ENCODE measurements at regions not wholly inside any gene's neighbourhood (a gene's known extent, or its start where the extent isn't known, plus 50 kb on each side); places are given as distances from the start of the nearest gene placed in this dataset.

DNA sequence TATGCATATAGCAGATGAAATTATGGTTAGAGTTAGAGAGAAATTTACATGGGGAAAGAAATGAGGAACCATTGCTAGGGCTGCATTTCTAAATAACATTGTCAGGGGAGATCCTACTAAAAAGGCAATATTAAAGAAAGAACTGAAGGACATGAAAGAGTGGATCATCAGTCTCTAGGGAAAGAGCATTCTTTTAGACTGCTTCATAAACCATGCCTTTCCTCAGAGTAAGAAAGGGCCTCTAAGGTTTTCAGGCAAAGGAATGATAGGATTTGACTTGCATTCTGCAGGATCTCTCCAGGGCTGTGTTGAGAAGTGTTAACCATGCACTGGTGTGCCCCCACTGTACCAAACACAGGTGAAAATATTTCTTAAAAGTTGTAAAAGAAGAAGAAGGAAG, 385.4 kb upstream of the MAD2L1 start:
- Histone ChIP-seq H3K9me3 (ENCODE audit: control insufficient read depth in 2 of 2, insufficient read depth in 1 of 2, low read length in 1 of 2) (no peaks in the 10 kb centered on the region), H3K36me3 (ENCODE audit: control insufficient read depth in 2 of 2, insufficient read depth in 2 of 2, low read length in 1 of 2) (no peaks in the 10 kb centered on the region)

DNA sequence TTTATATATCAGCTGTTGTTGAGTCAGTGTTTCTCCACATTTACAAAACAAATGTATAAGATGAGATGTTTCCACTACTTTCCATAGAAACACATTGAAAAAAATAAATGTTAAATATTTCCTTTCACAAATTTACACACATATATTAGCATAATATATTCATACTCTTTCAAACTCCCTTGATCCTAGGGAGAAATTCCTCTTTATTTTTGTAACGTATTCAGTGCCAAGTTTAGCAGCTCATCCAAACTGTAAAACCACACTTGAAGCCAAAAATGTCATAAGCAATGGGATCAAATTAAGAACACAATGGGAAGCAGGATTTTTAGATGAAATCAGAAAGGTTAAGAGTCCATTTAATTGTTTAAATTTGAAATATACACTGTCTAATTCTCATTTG, 381.1 kb upstream of the MAD2L1 start:
- no peaks in the 10 kb centered on the region for H3K27me3 ChIP-seq (ENCODE audit: control insufficient read depth in 2 of 2, insufficient read depth in 1 of 2, low read length in 1 of 2)
- no peaks in the 10 kb centered on the region for H3K9me3 ChIP-seq (ENCODE audit: control insufficient read depth in 2 of 2, insufficient read depth in 1 of 2, low read length in 1 of 2)
- no peak overlapping the region for H3K27ac ChIP-seq (ENCODE audit: low read depth in 1 of 2, low read length in 1 of 2)
- WGBS = 79% methylated on average over 1 of the region's 1 CpG
- no peaks in the 10 kb centered on the region for H3K4me1 ChIP-seq (ENCODE audit: control insufficient read depth in 2 of 2, insufficient read depth in 2 of 2, low read length in 2 of 2)
- no peak overlapping the region for H3K4me3 ChIP-seq (ENCODE audit: low read length in 2 of 2)
- H3K36me3 ChIP-seq (ENCODE audit: control insufficient read depth in 2 of 2, insufficient read depth in 2 of 2, low read length in 1 of 2) = no peaks in the 10 kb centered on the region
- DNase-seq (ENCODE audit: low read depth in 6 of 9, low spot score in 9 of 9) = no peak

More for the DNA sequence above, 385.4 kb upstream of the MAD2L1 start:
- Histone ChIP-seq H3K27me3 (ENCODE audit: control insufficient read depth in 2 of 2, insufficient read depth in 1 of 2, low read length in 1 of 2) (no peaks in the 10 kb centered on the region), H3K4me1 (ENCODE audit: control insufficient read depth in 2 of 2, insufficient read depth in 2 of 2, low read length in 2 of 2) (no peaks in the 10 kb centered on the region), H3K4me3 (ENCODE audit: low read length in 2 of 2) (no peak overlapping the region), H3K27ac (ENCODE audit: low read depth in 1 of 2, low read length in 1 of 2) (no peak overlapping the region)
- no peak for DNase-seq (ENCODE audit: low read depth in 6 of 9, low spot score in 9 of 9)

GRCh38 chr4:120446051-120446567, 379.5 kb upstream of the MAD2L1 start:
- H3K9me3 ChIP-seq (ENCODE audit: control insufficient read depth in 2 of 2, insufficient read depth in 1 of 2, low read length in 1 of 2) = no peaks in the 10 kb centered on the region
- H3K36me3 ChIP-seq (ENCODE audit: control insufficient read depth in 2 of 2, insufficient read depth in 2 of 2, low read length in 1 of 2) = no peaks in the 10 kb centered on the region
- no peaks in the 10 kb centered on the region for H3K27me3 ChIP-seq (ENCODE audit: control insufficient read depth in 2 of 2, insufficient read depth in 1 of 2, low read length in 1 of 2)
- no peak overlapping the region for H3K27ac ChIP-seq (ENCODE audit: low read depth in 1 of 2, low read length in 1 of 2)
- 88% methylated on average over 1 of the region's 1 CpG for WGBS
- DNase-seq (ENCODE audit: low read depth in 6 of 9, low spot score in 9 of 9) = no peak
- H3K4me3 ChIP-seq (ENCODE audit: low read length in 2 of 2) = no peak overlapping the region
- H3K4me1 ChIP-seq (ENCODE audit: control insufficient read depth in 2 of 2, insufficient read depth in 2 of 2, low read length in 2 of 2) = no peaks in the 10 kb centered on the region

- no peak for DNase-seq (ENCODE audit: low read depth in 6 of 9, low spot score in 9 of 9)
- no peaks in the 10 kb centered on the region for H3K36me3 ChIP-seq (ENCODE audit: control insufficient read depth in 2 of 2, insufficient read depth in 2 of 2, low read length in 1 of 2)
- H3K9me3 ChIP-seq (ENCODE audit: control insufficient read depth in 2 of 2, insufficient read depth in 1 of 2, low read length in 1 of 2) = no peaks in the 10 kb centered on the region
- H3K4me3 ChIP-seq (ENCODE audit: low read length in 2 of 2) = no peak overlapping the region
- H3K4me1 ChIP-seq (ENCODE audit: control insufficient read depth in 2 of 2, insufficient read depth in 2 of 2, low read length in 2 of 2) = no peaks in the 10 kb centered on the region
- WGBS = 95% methylated on average over 1 of the region's 1 CpG
- no peaks in the 10 kb centered on the region for H3K27me3 ChIP-seq (ENCODE audit: control insufficient read depth in 2 of 2, insufficient read depth in 1 of 2, low read length in 1 of 2)
- H3K27ac ChIP-seq (ENCODE audit: low read depth in 1 of 2, low read length in 1 of 2) = no peak overlapping the region
These were observed 378.5 kb upstream of the MAD2L1 start for GRCh38 chr4:120445186-120445585.

GRCh38 chr4:120443116-120443515, 376.5 kb upstream of the MAD2L1 start:
- WGBS = 95% methylated on average over 1 of the region's 1 CpG
- Histone ChIP-seq H3K27ac (ENCODE audit: low read depth in 1 of 2, low read length in 1 of 2) (no peak overlapping the region), H3K36me3 (ENCODE audit: control insufficient read depth in 2 of 2, insufficient read depth in 2 of 2, low read length in 1 of 2) (no peaks in the 10 kb centered on the region), H3K4me3 (ENCODE audit: low read length in 2 of 2) (no peak overlapping the region), H3K27me3 (ENCODE audit: control insufficient read depth in 2 of 2, insufficient read depth in 1 of 2, low read length in 1 of 2) (no peaks in the 10 kb centered on the region), H3K4me1 (ENCODE audit: control insufficient read depth in 2 of 2, insufficient read depth in 2 of 2, low read length in 2 of 2) (no peaks in the 10 kb centered on the region), H3K9me3 (ENCODE audit: control insufficient read depth in 2 of 2, insufficient read depth in 1 of 2, low read length in 1 of 2) (no peaks in the 10 kb centered on the region)
- DNase-seq (ENCODE audit: low read depth in 6 of 9, low spot score in 9 of 9) = no peak

DNA sequence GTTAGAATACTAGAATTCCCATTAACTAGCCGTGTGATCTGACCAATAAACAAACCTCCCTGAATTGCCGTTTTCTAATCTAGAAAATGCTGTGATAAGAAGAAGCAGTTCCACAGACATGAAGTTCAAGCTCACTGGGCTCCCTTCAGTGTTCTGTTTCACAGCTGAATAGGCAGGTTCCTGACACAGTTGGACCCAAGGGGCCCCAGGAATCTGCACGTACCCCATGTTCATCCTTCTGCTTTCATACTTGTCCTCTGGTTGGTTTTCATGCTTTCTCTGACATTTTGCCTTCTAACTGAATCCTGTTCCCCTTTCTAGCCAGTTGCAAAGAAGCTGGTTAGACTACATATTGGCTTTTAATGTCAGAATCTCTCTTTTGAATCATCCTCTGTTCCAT, 374.1 kb upstream of the MAD2L1 start:
- no peak for DNase-seq (ENCODE audit: low read depth in 6 of 9, low spot score in 9 of 9)
- no peaks in the 10 kb centered on the region for H3K36me3 ChIP-seq (ENCODE audit: control insufficient read depth in 2 of 2, insufficient read depth in 2 of 2, low read length in 1 of 2)
- no peaks in the 10 kb centered on the region for H3K4me1 ChIP-seq (ENCODE audit: control insufficient read depth in 2 of 2, insufficient read depth in 2 of 2, low read length in 2 of 2)
- H3K27me3 ChIP-seq (ENCODE audit: control insufficient read depth in 2 of 2, insufficient read depth in 1 of 2, low read length in 1 of 2) = no peaks in the 10 kb centered on the region
- no peak overlapping the region for H3K4me3 ChIP-seq (ENCODE audit: low read length in 2 of 2)
- H3K27ac ChIP-seq (ENCODE audit: low read depth in 1 of 2, low read length in 1 of 2) = no peak overlapping the region
- 69% methylated on average over 3 of the region's 3 CpGs for WGBS
- no peaks in the 10 kb centered on the region for H3K9me3 ChIP-seq (ENCODE audit: control insufficient read depth in 2 of 2, insufficient read depth in 1 of 2, low read length in 1 of 2)

DNA sequence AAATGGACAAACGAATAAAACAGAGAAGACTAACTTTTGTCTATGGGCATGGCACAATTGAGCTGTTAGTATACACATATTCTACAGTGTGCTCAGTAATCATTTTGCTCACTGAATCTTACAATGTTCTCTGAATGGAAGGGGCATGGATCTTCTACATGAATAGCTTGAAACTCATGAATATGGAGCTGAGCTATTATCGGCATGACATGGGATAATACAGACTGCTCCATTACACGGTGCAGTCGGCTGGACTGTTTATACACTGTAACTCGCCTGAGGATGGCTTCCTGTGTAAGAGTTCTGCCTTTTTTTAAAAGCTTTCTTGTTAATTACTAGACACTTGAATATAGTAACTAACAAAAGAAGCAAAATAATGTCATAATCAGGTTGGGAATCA, 368.5 kb upstream of the MAD2L1 start:
- Histone ChIP-seq H3K4me1 (ENCODE audit: control insufficient read depth in 2 of 2, insufficient read depth in 2 of 2, low read length in 2 of 2) (no peaks in the 10 kb centered on the region), H3K27ac (ENCODE audit: low read depth in 1 of 2, low read length in 1 of 2) (no peak overlapping the region), H3K9me3 (ENCODE audit: control insufficient read depth in 2 of 2, insufficient read depth in 1 of 2, low read length in 1 of 2) (no peaks in the 10 kb centered on the region), H3K4me3 (ENCODE audit: low read length in 2 of 2) (no peak overlapping the region), H3K27me3 (ENCODE audit: control insufficient read depth in 2 of 2, insufficient read depth in 1 of 2, low read length in 1 of 2) (no peaks in the 10 kb centered on the region), H3K36me3 (ENCODE audit: control insufficient read depth in 2 of 2, insufficient read depth in 2 of 2, low read length in 1 of 2) (no peaks in the 10 kb centered on the region)
- WGBS = 78% methylated on average over 5 of the region's 5 CpGs
- DNase-seq (ENCODE audit: low read depth in 6 of 9, low spot score in 9 of 9) = no peak

DNA sequence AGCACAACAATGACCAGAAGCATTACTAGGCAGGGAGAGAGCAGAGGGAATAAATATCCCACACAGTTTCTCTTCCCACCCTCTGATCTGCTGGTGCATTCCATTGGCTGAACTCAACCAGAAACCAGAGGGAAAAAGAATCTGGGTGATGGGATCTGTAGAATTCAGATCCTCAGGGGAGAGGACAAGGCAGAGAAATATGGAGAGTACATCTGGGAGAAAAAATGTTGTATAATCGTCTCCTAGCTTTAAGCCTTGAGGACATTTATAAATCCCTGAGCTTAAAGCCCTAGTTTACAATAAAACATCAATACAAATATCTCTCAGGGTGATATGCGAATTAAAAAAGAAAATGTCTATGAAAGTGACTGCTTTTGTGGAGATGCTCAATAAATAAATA, 368.1 kb upstream of the MAD2L1 start:
- H3K27ac ChIP-seq (ENCODE audit: low read depth in 1 of 2, low read length in 1 of 2) = no peak overlapping the region
- H3K4me3 ChIP-seq (ENCODE audit: low read length in 2 of 2) = no peak overlapping the region
- H3K9me3 ChIP-seq (ENCODE audit: control insufficient read depth in 2 of 2, insufficient read depth in 1 of 2, low read length in 1 of 2) = no peaks in the 10 kb centered on the region
- no peaks in the 10 kb centered on the region for H3K36me3 ChIP-seq (ENCODE audit: control insufficient read depth in 2 of 2, insufficient read depth in 2 of 2, low read length in 1 of 2)
- no peaks in the 10 kb centered on the region for H3K4me1 ChIP-seq (ENCODE audit: control insufficient read depth in 2 of 2, insufficient read depth in 2 of 2, low read length in 2 of 2)
- H3K27me3 ChIP-seq (ENCODE audit: control insufficient read depth in 2 of 2, insufficient read depth in 1 of 2, low read length in 1 of 2) = no peaks in the 10 kb centered on the region
- no peak for DNase-seq (ENCODE audit: low read depth in 6 of 9, low spot score in 9 of 9)
- WGBS = 95% methylated on average over 2 of the region's 2 CpGs

- DNase-seq (ENCODE audit: low read depth in 6 of 9, low spot score in 9 of 9) = no peak
- Histone ChIP-seq H3K36me3 (ENCODE audit: control insufficient read depth in 2 of 2, insufficient read depth in 2 of 2, low read length in 1 of 2) (no peaks in the 10 kb centered on the region), H3K9me3 (ENCODE audit: control insufficient read depth in 2 of 2, insufficient read depth in 1 of 2, low read length in 1 of 2) (no peaks in the 10 kb centered on the region), H3K27me3 (ENCODE audit: control insufficient read depth in 2 of 2, insufficient read depth in 1 of 2, low read length in 1 of 2) (no peaks in the 10 kb centered on the region), H3K27ac (ENCODE audit: low read depth in 1 of 2, low read length in 1 of 2) (no peak overlapping the region), H3K4me1 (ENCODE audit: control insufficient read depth in 2 of 2, insufficient read depth in 2 of 2, low read length in 2 of 2) (no peaks in the 10 kb centered on the region), H3K4me3 (ENCODE audit: low read length in 2 of 2) (no peak overlapping the region)
- 92% methylated on average over 3 of the region's 3 CpGs for WGBS
These were observed 365.7 kb upstream of the MAD2L1 start for GRCh38 chr4:120432301-120432860.

GRCh38 chr4:120431180-120431579, 364.5 kb upstream of the MAD2L1 start:
- DNase-seq (ENCODE audit: low read depth in 6 of 9, low spot score in 9 of 9) = no peak
- no peak overlapping the region for H3K27ac ChIP-seq (ENCODE audit: low read depth in 1 of 2, low read length in 1 of 2)
- no peak overlapping the region for H3K4me3 ChIP-seq (ENCODE audit: low read length in 2 of 2)
- H3K9me3 ChIP-seq (ENCODE audit: control insufficient read depth in 2 of 2, insufficient read depth in 1 of 2, low read length in 1 of 2) = no peaks in the 10 kb centered on the region
- no peaks in the 10 kb centered on the region for H3K4me1 ChIP-seq (ENCODE audit: control insufficient read depth in 2 of 2, insufficient read depth in 2 of 2, low read length in 2 of 2)
- H3K36me3 ChIP-seq (ENCODE audit: control insufficient read depth in 2 of 2, insufficient read depth in 2 of 2, low read length in 1 of 2) = no peaks in the 10 kb centered on the region
- H3K27me3 ChIP-seq (ENCODE audit: control insufficient read depth in 2 of 2, insufficient read depth in 1 of 2, low read length in 1 of 2) = no peaks in the 10 kb centered on the region
